ENCODE measurements at regions not wholly inside any gene's neighbourhood (a gene's known extent, or its start where the extent isn't known, plus 50 kb on each side); places are given as distances from the start of the nearest gene placed in this dataset.

DNA sequence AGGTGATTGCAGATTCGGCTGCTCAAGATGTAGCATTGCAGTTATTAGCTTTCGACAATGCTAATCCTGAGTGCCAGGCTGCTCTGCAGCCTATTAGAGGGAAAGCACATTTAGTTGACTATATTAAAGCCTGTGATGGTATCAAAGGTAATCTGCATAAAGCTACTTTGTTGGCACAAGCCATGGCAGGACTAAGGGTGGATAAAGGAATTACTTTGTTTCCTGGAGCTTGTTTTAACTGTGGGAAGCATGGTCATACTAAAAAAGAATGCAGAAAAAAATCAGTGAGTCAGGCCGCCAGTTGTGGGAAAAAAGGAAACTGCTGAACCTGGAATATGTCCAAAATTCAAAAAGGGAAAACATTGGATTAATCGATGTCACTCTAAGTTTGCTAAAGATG is 154.9 kb upstream of the TECRL start:
- no peak for FAIRE-seq

GRCh38 chr4:64559571-64559970 is 150.3 kb upstream of the TECRL start:
- no peak for FAIRE-seq

DNA sequence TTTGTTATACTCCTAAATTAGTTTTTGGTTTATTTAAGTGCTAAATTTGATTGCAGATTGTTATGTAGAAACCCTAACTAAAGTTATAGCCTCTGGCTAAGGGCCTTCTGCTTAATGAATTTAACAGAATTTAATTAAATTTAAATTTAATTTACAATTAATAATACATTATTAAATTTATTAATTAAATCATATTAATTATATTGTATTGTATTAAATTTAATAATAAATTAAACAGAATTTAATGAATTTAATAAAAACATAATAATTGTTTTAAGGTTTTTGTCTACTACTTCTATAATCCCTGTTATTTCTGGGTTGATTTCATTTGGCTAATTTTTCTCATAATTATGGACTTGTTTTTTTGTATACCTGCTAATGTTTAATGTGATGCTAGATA is 141.9 kb upstream of the TECRL start:
- FAIRE-seq: peak; percentile 41

DNA sequence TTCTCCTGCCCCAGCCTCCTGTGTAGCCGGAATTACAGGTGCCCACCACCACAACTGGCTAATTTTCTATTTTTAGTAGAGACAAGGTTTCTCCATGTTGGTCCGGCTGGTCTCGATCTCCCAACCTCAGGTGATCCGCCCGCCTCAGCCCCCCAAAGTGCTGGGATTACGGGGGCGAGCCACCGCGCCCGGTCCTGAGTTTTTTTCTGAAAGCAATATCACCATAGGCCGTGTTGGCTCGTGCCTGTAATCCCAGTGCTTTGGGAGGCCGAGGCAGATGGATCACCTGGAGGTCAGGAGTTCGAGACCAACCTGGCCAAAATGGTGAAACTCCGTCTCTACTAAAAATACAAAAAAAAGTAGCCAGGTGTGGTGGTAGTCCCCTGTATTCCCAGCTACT is 136.3 kb upstream of the TECRL start:
- no peak for FAIRE-seq

- FAIRE-seq: no peak
Observed at GRCh38 chr4:64539234-64539849, 130.1 kb upstream of the TECRL start.

GRCh38 chr4:64538219-64538618 is 129.0 kb upstream of the TECRL start:
- no peak for FAIRE-seq

DNA sequence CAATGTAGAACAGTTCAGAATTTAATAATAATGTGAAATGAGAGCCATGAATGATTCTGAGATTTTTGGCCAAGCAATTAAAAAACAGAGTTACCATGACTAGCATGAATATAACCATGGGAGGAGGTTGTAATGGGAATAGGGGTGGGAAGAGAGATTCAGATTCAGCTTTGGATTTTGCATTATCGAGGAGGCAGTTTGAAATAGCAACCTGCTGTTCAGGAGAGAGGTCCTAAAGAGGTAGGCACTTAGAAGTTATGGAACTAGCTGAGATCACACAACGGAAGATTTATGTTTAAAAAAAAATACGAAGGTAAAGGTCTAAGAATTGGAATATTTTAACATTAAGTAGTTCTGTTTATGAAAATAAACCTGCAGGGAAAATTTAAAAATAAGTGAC is 124.4 kb upstream of the TECRL start:
- no peak for FAIRE-seq

DNA sequence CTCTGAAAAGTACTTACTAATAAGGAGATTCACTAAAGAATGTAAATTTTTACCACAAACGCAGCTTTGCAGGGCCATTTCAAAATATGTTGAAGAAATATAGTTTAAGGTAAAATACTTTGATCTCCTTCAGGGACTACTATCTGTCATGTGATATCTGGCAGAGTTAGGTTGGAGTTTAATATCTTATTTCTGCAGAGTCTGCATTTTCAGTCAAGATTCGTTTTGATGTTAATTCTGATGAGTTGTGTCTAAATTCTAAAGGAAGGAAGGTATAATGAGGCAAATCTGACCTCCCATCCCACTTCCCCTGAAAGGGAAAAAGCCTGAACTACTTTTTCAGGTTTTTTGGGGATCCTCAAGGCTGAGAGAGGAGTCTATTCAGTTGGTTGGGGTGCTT is 123.9 kb upstream of the TECRL start:
- no peak for FAIRE-seq

DNA sequence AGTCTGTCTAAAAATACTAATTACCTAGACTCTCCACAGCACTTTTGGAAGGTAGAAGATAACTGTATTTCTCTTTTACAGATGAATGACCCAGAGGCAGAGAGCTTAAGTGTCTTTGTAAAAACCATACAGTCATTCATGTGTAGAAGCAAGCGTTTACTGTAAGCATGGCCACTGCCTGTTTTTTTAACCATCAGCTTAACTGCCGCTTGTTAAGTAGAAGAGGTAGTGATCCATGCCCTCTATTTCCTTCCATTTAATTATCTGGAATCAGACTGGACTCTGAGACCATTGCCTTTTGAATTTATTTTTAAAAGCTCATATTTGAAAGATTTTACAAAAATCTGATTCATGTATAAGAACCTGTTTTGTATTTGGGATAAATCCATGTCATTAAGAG is 111.2 kb upstream of the TECRL start:
- FAIRE-seq: no peak

DNA sequence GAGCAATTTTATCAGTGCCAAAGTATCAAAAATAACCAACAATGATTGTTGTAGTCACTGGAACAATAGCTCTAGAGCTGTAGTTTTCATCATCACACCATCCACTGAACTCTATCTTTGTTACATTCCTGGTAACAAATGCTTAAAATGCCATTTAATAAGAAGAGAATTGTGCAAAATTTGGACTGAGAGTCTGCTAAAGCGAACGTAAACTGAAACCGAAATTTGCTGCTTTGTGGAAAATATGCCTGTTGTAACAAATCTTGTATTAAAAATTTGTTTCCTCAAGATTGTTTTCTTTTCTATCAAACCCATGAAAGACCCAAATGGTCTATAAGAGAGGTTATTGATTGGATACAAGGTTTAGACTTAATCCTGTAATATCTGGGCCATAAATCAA is 109.3 kb upstream of the TECRL start:
- no peak for FAIRE-seq

GRCh38 chr4:64516176-64516575 is 106.9 kb upstream of the TECRL start:
- FAIRE-seq: no peak

DNA sequence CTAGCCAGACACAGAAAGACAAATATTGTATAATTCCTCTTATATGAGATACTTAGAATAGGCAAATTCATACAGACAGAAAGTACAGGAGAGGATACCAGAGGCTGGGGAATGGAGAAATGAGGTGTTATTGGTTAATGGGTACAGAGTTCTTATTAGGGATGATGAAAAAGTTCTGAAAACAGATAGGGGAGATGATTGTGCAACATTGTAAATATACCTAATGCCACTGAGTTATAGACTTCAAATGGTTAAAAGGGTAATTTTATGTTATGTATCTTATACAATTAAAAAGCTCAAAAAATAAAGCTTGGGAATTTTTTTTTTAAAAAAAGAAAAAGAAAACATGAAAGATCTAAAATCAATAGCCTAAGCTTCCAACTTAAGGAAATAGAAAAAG is 98.8 kb upstream of the TECRL start:
- FAIRE-seq: no peak

DNA sequence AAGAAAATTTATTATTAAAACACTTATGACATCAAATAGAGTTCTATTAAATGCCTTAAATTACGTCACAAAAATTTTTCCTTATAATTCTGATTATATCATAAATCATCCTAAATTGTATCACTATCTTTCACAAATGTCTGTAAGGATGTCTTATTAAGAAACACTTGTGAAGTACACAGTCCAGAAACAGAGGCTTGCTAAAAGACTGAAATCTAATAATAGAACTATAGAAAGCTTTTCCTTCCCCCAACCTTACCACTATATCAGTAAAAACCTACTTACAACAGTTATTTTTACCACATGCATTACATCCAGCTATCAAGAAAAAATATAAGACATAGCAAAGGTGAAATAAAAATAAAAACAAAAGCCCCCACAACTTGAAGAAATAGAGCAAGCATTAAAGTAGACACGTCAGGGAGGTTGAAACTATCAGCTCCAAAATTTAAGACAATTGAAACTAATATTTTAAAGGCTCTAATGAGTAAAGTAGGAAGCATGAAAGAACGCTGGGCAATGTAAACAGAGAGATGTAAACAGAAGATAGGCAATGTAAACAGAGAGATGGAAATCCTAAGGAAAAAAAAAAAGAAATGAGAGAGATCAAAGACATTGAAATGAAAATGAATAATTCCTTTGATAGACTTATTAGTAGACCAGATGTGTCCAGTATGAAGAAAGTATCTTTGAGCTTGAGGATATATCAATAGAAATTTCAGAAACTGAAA is 94.9 kb upstream of the TECRL start:
- FAIRE-seq: no peak

- no peak for FAIRE-seq
Observed at GRCh38 chr4:64503416-64503815, 94.2 kb upstream of the TECRL start.

GRCh38 chr4:64497491-64497890 is 88.2 kb upstream of the TECRL start:
- FAIRE-seq: no peak

GRCh38 chr4:64495946-64496345 is 86.7 kb upstream of the TECRL start:
- no peak for FAIRE-seq

DNA sequence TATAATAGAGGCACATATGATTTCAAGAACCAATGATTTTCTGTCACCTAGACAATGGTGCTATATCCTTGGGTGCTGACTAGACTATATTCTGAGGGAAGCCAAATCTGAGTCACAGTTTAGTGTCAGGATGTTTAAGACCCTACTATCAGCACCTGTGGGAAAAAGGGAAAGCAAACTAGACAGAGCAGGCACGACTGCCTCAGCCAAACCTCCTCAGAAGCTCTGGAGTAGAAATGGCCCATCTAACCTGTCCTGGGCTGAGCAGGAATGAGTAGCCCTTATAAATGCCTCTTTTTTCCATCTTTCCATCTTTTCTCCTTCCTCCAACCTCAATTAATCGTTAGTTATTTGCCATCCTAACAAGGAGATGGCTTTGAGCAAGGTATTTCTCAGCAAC is 80.4 kb upstream of the TECRL start:
- FAIRE-seq: no peak

DNA sequence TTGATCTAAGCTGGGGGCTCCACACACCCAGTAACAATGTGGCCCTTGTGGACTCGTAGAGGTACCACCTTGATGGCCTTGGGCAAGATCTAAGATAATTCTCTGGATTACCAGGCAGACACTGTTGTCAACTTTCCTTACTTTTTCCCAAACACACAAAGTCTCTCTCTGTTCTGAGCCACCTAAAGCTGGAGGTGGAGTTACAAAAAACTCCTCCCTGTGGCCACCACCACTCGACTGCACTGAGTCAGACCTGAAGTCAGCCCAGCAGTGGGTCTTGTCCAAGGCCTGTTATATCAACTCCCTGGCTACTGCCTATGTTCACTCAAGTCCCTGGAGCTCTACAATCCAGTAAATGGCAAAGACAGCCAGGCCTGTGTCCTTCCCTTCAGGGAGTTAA is 70.1 kb upstream of the TECRL start:
- FAIRE-seq: no peak

GRCh38 chr4:64477127-64477526 is 67.9 kb upstream of the TECRL start:
- FAIRE-seq: no peak

DNA sequence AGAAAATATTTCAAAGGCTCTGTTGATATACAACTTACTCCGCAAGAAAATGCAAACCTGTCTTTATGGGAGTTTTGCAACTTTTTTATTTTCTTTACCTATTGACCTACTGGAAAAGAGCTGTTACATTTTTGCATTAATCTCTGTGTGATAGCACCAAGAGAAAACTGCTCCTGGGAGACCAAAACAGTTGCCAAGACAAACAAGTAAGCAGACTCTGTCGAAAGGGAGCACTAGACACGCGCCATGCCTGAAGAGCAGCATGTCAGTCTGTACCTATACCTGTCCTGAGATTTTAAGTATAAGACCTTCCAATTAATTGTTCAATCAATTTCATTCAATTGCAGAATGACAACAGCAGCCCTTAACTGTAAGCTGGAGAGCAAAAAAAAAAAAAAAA is 56.0 kb upstream of the TECRL start:
- FAIRE-seq: no peak

DNA sequence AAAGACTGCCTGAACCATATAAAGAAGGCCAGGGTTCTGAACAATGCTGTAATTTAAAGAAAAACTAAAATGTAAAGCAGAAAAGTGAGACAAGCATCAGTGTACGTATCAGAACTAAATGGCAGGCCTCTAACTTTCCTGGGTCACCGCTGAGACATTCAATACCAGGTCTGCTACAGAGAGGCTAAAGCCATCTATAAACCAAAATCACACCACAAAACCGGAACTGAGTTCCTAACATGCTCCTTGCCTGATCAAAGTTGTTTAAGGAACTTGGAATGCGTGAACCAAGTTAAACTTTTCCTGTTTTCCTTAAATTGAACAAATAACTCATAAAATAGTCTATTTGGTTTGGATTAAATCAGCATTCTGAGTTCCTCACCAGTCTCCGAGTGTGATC is 55.3 kb upstream of the TECRL start:
- no peak for FAIRE-seq
